HG03045 (cell line): ENCODE measurements at regions not wholly inside any gene's neighbourhood (a gene's known extent, or its start where the extent isn't known, plus 50 kb on each side); places are given as distances from the start of the nearest gene placed in this dataset.
"Not testable (repeated sequence)": the region's sequence is repeated elsewhere in the genome, so short reads cannot be mapped to it uniquely, and the experiment has no call there.

Experiments
- ATAC-seq: cut with Tn5 transposase; IDR thresholded peaks from one replicate; pipeline ENCODE4 v1.9.1; 2021; ENCODE audit warnings: mild to moderate bottlenecking, moderate library complexity; ENCODE audit not compliant: unreplicated experiment

GRCh38 chrX:63470506-63470905 lies 119.4 kb upstream of the SPIN4 start:
- no peak for ATAC-seq

- ATAC-seq = no peak
Measured at GRCh38 chrX:63466690-63467089, 115.6 kb upstream of the SPIN4 start.

GRCh38 chrX:63458981-63459380 lies 107.8 kb upstream of the SPIN4 start:
- no peak for ATAC-seq

GRCh38 chrX:63453571-63453970 lies 102.4 kb upstream of the SPIN4 start:
- no peak for ATAC-seq

- no peak for ATAC-seq
Measured at GRCh38 chrX:63441717-63442116, 90.6 kb upstream of the SPIN4 start.

GRCh38 chrX:63439580-63439979 lies 88.4 kb upstream of the SPIN4 start:
- no peak for ATAC-seq

GRCh38 chrX:63436865-63437264 lies 85.7 kb upstream of the SPIN4 start:
- ATAC-seq = no peak

- no peak for ATAC-seq
Measured at GRCh38 chrX:63434665-63435064, 83.5 kb upstream of the SPIN4 start.

GRCh38 chrX:63434206-63434605 lies 83.1 kb upstream of the SPIN4 start:
- ATAC-seq = no peak

GRCh38 chrX:63430026-63430425 lies 78.9 kb upstream of the SPIN4 start:
- no peak for ATAC-seq

- ATAC-seq = no peak
Measured at GRCh38 chrX:63428348-63428747, 77.2 kb upstream of the SPIN4 start.

- ATAC-seq = no peak
Measured at GRCh38 chrX:63426519-63426918, 75.4 kb upstream of the SPIN4 start.

- no peak for ATAC-seq
Measured at GRCh38 chrX:63424063-63424462, 72.9 kb upstream of the SPIN4 start.

GRCh38 chrX:63421411-63421810 lies 70.3 kb upstream of the SPIN4 start:
- ATAC-seq = no peak

- no peak for ATAC-seq
Measured at GRCh38 chrX:63418211-63418610, 67.1 kb upstream of the SPIN4 start.

GRCh38 chrX:63417649-63418048 lies 66.5 kb upstream of the SPIN4 start:
- ATAC-seq = no peak

GRCh38 chrX:63409934-63410333 lies 58.8 kb upstream of the SPIN4 start:
- ATAC-seq = not testable (repeated sequence)

GRCh38 chrX:63408050-63408449 lies 56.9 kb upstream of the SPIN4 start:
- no peak for ATAC-seq

- no peak for ATAC-seq
Measured at GRCh38 chrX:63404332-63404731, 53.2 kb upstream of the SPIN4 start.

GRCh38 chrX:63402106-63402505 lies 51.0 kb upstream of the SPIN4 start:
- ATAC-seq = no peak
